GM10248 (cell line): ENCODE measurements at regions not wholly inside any gene's neighbourhood (a gene's known extent, or its start where the extent isn't known, plus 50 kb on each side); places are given as distances from the start of the nearest gene placed in this dataset.

Experiments
- CTCF ChIA-PET: fragments of 300-600 bp; sonication (Branson Sonifier 250); formaldehyde crosslinking; extraction: SDS; loops from one replicate; lab custom pipeline; 2021; ENCODE audit warnings: antibody characterized with exemption; lab: Yijun Ruan, JAX
- POLR2A ChIA-PET: fragments of 350-650 bp; sonication (Branson Sonifier 250); formaldehyde crosslinking; extraction: SDS; loops from one replicate; lab custom pipeline; 2020; ENCODE audit warnings: antibody characterized with exemption; lab: Yijun Ruan, JAX
- DNase-seq: peaks from one replicate; pipeline ENCODE4 v3.0.0; 2012; ENCODE audit errors: extremely low spot score
- CTCF ChIP-seq: IDR thresholded peaks from 2 replicates; pipeline ENCODE4 v1.5.1; 2012; ENCODE audit warnings: mild to moderate bottlenecking, low read depth; ENCODE audit errors: extremely low read depth, missing control alignments, control extremely low read depth

- POLR2A ChIA-PET: no interaction called here
- no peak for DNase-seq
- TF ChIP-seq CTCF: no peak
- CTCF ChIA-PET: interaction anchor here (1.2 kb wide), 1 partner anchor 59 kb away, joined by 3 read pairs; no protein-coding TSS in a partner anchor
Measured at GRCh38 chr2:128380061-128380889, 61.6 kb upstream of the HS6ST1 start.

GRCh38 chr2:128380961-128381938 is 62.6 kb upstream of the HS6ST1 start:
- ChIA-PET CTCF (interaction anchor here (1.0 to 1.6 kb wide), 3 partner anchors 9 to 47 kb away, joined by 3 read pairs; no protein-coding TSS in a partner anchor), POLR2A (no interaction called here)
- DNase-seq: no peak
- TF ChIP-seq CTCF: no peak

GRCh38 chr2:128384446-128384845 is 65.8 kb upstream of the HS6ST1 start:
- POLR2A ChIA-PET: interaction anchor here (0.7 kb wide), 1 partner anchor 1261 kb away, joined by 5 read pairs; no protein-coding TSS in a partner anchor

GRCh38 chr2:128384956-128385355 is 66.3 kb upstream of the HS6ST1 start:
- TF ChIP-seq CTCF: no peak
- POLR2A ChIA-PET: no interaction called here
- CTCF ChIA-PET: interaction anchor here (1.4 kb wide), 1 partner anchor 13 kb away, joined by 4 read pairs; no protein-coding TSS in a partner anchor
- no peak for DNase-seq

More at GRCh38 chr2:128384446-128384845, 65.8 kb upstream of the HS6ST1 start:
- CTCF ChIA-PET: interaction anchor here (1.4 kb wide), 1 partner anchor 12 kb away, joined by 4 read pairs; no protein-coding TSS in a partner anchor
- no peak for TF ChIP-seq CTCF
- DNase-seq: no peak

GRCh38 chr2:128385365-128385764 is 66.7 kb upstream of the HS6ST1 start:
- TF ChIP-seq CTCF: no peak
- POLR2A ChIA-PET: no interaction called here
- CTCF ChIA-PET: interaction anchor here (1.4 kb wide), 1 partner anchor 13 kb away, joined by 4 read pairs; no protein-coding TSS in a partner anchor
- DNase-seq: no peak

- POLR2A ChIA-PET: no interaction called here
Measured at GRCh38 chr2:128386066-128386465, 67.4 kb upstream of the HS6ST1 start.

More at GRCh38 chr2:128386066-128386465, 67.4 kb upstream of the HS6ST1 start:
- no peak for DNase-seq
- CTCF ChIA-PET: interaction anchor here (1.4 kb wide), 1 partner anchor 14 kb away, joined by 4 read pairs; no protein-coding TSS in a partner anchor
- TF ChIP-seq CTCF: no peak
